HCT116 (cell line): ENCODE measurements at regions not wholly inside any gene's neighbourhood (a gene's known extent, or its start where the extent isn't known, plus 50 kb on each side); places are given as distances from the start of the nearest gene placed in this dataset.

ENCODE experiments used
- CEBPB ChIP-seq: IDR thresholded peaks from 2 replicates; pipeline ENCODE4 v1.6.1; 2012; ENCODE audit warnings: low read depth
- EZH2phosphoT487 ChIP-seq: fragments of 200-600 bp; IDR thresholded peaks from 2 replicates; pipeline ENCODE4 v1.6.1; 2018; ENCODE audit warnings: antibody characterized with exemption, borderline replicate concordance
- POLR2A ChIP-seq: IDR thresholded peaks from 2 replicates; pipeline ENCODE4 v1.7.0; 2011; ENCODE audit warnings: borderline replicate concordance; ENCODE audit not compliant: insufficient read depth, insufficient read length; ENCODE audit errors: extremely low read depth
- POLR2AphosphoS5 ChIP-seq: IDR thresholded peaks from 2 replicates; pipeline ENCODE4 v1.6.1; 2011; ENCODE audit warnings: mild to moderate bottlenecking, low read depth, low read length, moderate library complexity
- RAD21 ChIP-seq: IDR thresholded peaks from 2 replicates; pipeline ENCODE4 v1.6.1; 2012; ENCODE audit warnings: low read depth, mild to moderate bottlenecking
- SP1 ChIP-seq: IDR thresholded peaks from 2 replicates; pipeline ENCODE4 v1.6.1; 2012; ENCODE audit warnings: low read depth
- TCF7L2 ChIP-seq: IDR thresholded peaks from 2 replicates; pipeline ENCODE4 v1.7.0; 2011; ENCODE audit warnings: borderline replicate concordance, inconsistent platforms; ENCODE audit not compliant: insufficient read depth, insufficient read length; ENCODE audit errors: extremely low read depth
- YY1 ChIP-seq: IDR thresholded peaks from 2 replicates; pipeline ENCODE4 v1.6.1; 2011; ENCODE audit warnings: low read length, low read depth, moderate library complexity, mild to moderate bottlenecking; ENCODE audit not compliant: insufficient replicate concordance; ENCODE audit errors: extremely low read depth
- TF ChIP-seq, protein P1 (sequence below), 3 experiments: fragments of 200-600 bp in 1 of 3; sonication (generic) in 1 of 3; IDR thresholded peaks in 2 of 3; conservative IDR thresholded peaks in 1 of 3; 2 replicates each; pipeline ENCODE4 v1.5.1; 2012 to 2017; ENCODE audit warnings: low read depth in 2 of 3, low read length in 2 of 3, antibody characterized with exemption in 1 of 3, borderline replicate concordance in 1 of 3, control low read depth in 1 of 3, mild to moderate bottlenecking in 1 of 3, mixed read lengths in 1 of 3, mixed run types in 1 of 3, moderate library complexity in 1 of 3; ENCODE audit not compliant: insufficient read depth in 1 of 3
- TF ChIP-seq, protein P2 (sequence below): IDR thresholded peaks from 2 replicates; pipeline ENCODE4 v1.6.1; 2012
- TF ChIP-seq, protein P3 (sequence below): IDR thresholded peaks from 2 replicates; pipeline ENCODE4 v1.6.1; 2012; ENCODE audit warnings: low read depth
- TF ChIP-seq, protein P4 (sequence below): IDR thresholded peaks from 2 replicates; pipeline ENCODE4 v1.6.1; 2012

DNA sequence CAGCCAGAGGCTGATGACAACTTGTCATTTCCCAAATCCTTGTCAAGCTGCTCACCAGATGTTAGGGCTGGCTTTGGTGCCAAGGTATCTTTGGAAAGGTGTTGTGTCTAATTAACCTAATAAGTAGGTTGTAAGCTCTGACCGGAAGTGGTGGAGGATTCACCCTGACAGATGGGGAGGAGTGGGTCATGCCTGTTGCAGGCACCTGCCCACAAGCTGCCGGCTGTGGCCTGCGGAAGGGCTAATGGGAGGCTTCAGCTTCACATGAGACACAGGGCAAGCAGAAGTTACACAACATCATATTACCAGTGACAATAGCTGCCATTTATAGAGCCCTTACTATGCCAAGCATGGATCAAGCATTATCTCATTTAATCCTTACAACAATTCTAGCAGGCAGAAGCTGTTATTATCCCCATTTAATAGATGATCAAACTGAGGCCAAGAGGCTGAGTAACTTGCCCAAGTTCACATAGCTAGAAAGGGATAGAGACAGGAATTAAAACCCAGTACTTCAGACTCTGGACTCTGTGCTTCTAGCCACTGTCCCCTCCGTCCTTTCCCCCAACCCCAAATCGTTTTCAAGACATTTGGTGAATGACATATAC is 63.1 kb upstream of the DUSP5 start:
- TF ChIP-seq SP1 (no peak), POLR2A (no peak), EZH2phosphoT487 (no peak), YY1 (no peak), RAD21 (no peak), POLR2AphosphoS5 (no peak), CEBPB (no peak), TCF7L2 (no peak)
- TF ChIP-seq, protein P1, sequence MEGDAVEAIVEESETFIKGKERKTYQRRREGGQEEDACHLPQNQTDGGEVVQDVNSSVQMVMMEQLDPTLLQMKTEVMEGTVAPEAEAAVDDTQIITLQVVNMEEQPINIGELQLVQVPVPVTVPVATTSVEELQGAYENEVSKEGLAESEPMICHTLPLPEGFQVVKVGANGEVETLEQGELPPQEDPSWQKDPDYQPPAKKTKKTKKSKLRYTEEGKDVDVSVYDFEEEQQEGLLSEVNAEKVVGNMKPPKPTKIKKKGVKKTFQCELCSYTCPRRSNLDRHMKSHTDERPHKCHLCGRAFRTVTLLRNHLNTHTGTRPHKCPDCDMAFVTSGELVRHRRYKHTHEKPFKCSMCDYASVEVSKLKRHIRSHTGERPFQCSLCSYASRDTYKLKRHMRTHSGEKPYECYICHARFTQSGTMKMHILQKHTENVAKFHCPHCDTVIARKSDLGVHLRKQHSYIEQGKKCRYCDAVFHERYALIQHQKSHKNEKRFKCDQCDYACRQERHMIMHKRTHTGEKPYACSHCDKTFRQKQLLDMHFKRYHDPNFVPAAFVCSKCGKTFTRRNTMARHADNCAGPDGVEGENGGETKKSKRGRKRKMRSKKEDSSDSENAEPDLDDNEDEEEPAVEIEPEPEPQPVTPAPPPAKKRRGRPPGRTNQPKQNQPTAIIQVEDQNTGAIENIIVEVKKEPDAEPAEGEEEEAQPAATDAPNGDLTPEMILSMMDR (IDR thresholded peaks at IDR 0.05 in 2 of 3, conservative IDR thresholded peaks at IDR 0.05 in 1 of 3; ENCODE audit: borderline replicate concordance in 1 of 3, insufficient read depth in 1 of 3, low read depth in 2 of 3, low read length in 2 of 3): no peak
- TF ChIP-seq, protein P2, sequence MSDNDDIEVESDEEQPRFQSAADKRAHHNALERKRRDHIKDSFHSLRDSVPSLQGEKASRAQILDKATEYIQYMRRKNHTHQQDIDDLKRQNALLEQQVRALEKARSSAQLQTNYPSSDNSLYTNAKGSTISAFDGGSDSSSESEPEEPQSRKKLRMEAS: no peak
- TF ChIP-seq, protein P3, sequence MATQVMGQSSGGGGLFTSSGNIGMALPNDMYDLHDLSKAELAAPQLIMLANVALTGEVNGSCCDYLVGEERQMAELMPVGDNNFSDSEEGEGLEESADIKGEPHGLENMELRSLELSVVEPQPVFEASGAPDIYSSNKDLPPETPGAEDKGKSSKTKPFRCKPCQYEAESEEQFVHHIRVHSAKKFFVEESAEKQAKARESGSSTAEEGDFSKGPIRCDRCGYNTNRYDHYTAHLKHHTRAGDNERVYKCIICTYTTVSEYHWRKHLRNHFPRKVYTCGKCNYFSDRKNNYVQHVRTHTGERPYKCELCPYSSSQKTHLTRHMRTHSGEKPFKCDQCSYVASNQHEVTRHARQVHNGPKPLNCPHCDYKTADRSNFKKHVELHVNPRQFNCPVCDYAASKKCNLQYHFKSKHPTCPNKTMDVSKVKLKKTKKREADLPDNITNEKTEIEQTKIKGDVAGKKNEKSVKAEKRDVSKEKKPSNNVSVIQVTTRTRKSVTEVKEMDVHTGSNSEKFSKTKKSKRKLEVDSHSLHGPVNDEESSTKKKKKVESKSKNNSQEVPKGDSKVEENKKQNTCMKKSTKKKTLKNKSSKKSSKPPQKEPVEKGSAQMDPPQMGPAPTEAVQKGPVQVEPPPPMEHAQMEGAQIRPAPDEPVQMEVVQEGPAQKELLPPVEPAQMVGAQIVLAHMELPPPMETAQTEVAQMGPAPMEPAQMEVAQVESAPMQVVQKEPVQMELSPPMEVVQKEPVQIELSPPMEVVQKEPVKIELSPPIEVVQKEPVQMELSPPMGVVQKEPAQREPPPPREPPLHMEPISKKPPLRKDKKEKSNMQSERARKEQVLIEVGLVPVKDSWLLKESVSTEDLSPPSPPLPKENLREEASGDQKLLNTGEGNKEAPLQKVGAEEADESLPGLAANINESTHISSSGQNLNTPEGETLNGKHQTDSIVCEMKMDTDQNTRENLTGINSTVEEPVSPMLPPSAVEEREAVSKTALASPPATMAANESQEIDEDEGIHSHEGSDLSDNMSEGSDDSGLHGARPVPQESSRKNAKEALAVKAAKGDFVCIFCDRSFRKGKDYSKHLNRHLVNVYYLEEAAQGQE: no peak
- TF ChIP-seq, protein P4, sequence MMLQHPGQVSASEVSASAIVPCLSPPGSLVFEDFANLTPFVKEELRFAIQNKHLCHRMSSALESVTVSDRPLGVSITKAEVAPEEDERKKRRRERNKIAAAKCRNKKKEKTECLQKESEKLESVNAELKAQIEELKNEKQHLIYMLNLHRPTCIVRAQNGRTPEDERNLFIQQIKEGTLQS: no peak
